Stimulated activated effector memory CD8-positive, alpha-beta T cell treated with anti-CD3 and anti-CD28 coated beads, Interleukin-12 subunit alpha, Interleukin-12 subunit beta, amount 100 ng/mL, for 72 hours (primary cell): ENCODE measurements at regions not wholly inside any gene's neighbourhood (a gene's known extent, or its start where the extent isn't known, plus 50 kb on each side); places are given as distances from the start of the nearest gene placed in this dataset.

Source experiments
- ATAC-seq: fragments of 150-1000 bp; cut with Tn5 transposase; 2 replicates; pipeline ENCODE4 v1.10.0; 2021
- DNase-seq, 2 donors: peaks; one replicate each; pipeline ENCODE4 v3.0.0; 2021 to 2022; ENCODE audit warnings: low spot score in 2 of 2
- H3K27ac Mint-ChIP-seq: one replicate; pipeline ENCODE4 v1.8.0; 2022; ENCODE audit warnings: mild to moderate bottlenecking, mixed read lengths
- H3K36me3 Mint-ChIP-seq: one replicate; pipeline ENCODE4 v1.8.0; 2022; ENCODE audit warnings: mild to moderate bottlenecking, mixed read lengths
- H3K4me1 Mint-ChIP-seq: one replicate; pipeline ENCODE4 v1.8.0; 2022; ENCODE audit warnings: mixed read lengths
- H3K4me3 Mint-ChIP-seq: one replicate; pipeline ENCODE4 v1.8.0; 2022; ENCODE audit warnings: mild to moderate bottlenecking, mixed read lengths
- H3K9me3 Mint-ChIP-seq: one replicate; pipeline ENCODE4 v1.8.0; 2022; ENCODE audit warnings: mixed read lengths

- DNase-seq (no peak), ATAC-seq (no peak)
- Mint-ChIP-seq H3K9me3 (no peaks in the 10 kb centered on the region), H3K36me3 (no peaks in the 10 kb centered on the region), H3K27ac (no peak overlapping the region), H3K4me3 (no peak overlapping the region), H3K4me1 (no peaks in the 10 kb centered on the region)
Observed at GRCh38 chr2:5980450-5981190, 288.4 kb downstream of the SOX11 start.

GRCh38 chr2:5982193-5982902 is 290.2 kb downstream of the SOX11 start:
- Mint-ChIP-seq H3K9me3 (peaks cover 3% of the 10 kb centered on the region), H3K4me1 (no peaks in the 10 kb centered on the region), H3K4me3 (no peak overlapping the region), H3K27ac (no peak overlapping the region), H3K36me3 (no peaks in the 10 kb centered on the region)
- DNase-seq (no peak), ATAC-seq (no peak)

- no peaks in the 10 kb centered on the region for H3K36me3 Mint-ChIP-seq
- DNase-seq (no peak), ATAC-seq (no peak)
- no peak overlapping the region for H3K4me3 Mint-ChIP-seq
- peaks cover 3% of the 10 kb centered on the region for H3K9me3 Mint-ChIP-seq
- no peaks in the 10 kb centered on the region for H3K4me1 Mint-ChIP-seq
- no peak overlapping the region for H3K27ac Mint-ChIP-seq
Observed at GRCh38 chr2:5982903-5983265, 290.7 kb downstream of the SOX11 start.

GRCh38 chr2:5983511-5984272 is 291.5 kb downstream of the SOX11 start:
- H3K36me3 Mint-ChIP-seq = no peaks in the 10 kb centered on the region

GRCh38 chr2:5984273-5984655 is 292.1 kb downstream of the SOX11 start:
- Mint-ChIP-seq H3K27ac (no peak overlapping the region), H3K4me3 (no peak overlapping the region), H3K9me3 (peaks cover 3% of the 10 kb centered on the region), H3K36me3 (no peaks in the 10 kb centered on the region), H3K4me1 (no peaks in the 10 kb centered on the region)
- ATAC-seq (no peak), DNase-seq (no peak)

More at GRCh38 chr2:5983511-5984272, 291.5 kb downstream of the SOX11 start:
- H3K4me3 Mint-ChIP-seq = no peak overlapping the region
- H3K27ac Mint-ChIP-seq = no peak overlapping the region
- no peak for DNase-seq
- ATAC-seq = no peak
- H3K9me3 Mint-ChIP-seq = peaks cover 3% of the 10 kb centered on the region
- H3K4me1 Mint-ChIP-seq = no peaks in the 10 kb centered on the region

- Mint-ChIP-seq H3K4me3 (no peak overlapping the region), H3K4me1 (no peaks in the 10 kb centered on the region), H3K27ac (no peak overlapping the region), H3K9me3 (peaks cover 3% of the 10 kb centered on the region), H3K36me3 (no peaks in the 10 kb centered on the region)
- no peak for ATAC-seq
- DNase-seq = no peak
Observed at GRCh38 chr2:5984946-5985345, 292.8 kb downstream of the SOX11 start.

- H3K27ac Mint-ChIP-seq = no peak overlapping the region
- DNase-seq (no peak), ATAC-seq (no peak)
- peaks cover 3% of the 10 kb centered on the region for H3K9me3 Mint-ChIP-seq
- H3K36me3 Mint-ChIP-seq = no peaks in the 10 kb centered on the region
- H3K4me3 Mint-ChIP-seq = no peak overlapping the region
- no peaks in the 10 kb centered on the region for H3K4me1 Mint-ChIP-seq
Observed at GRCh38 chr2:5985536-5986385, 293.6 kb downstream of the SOX11 start.

GRCh38 chr2:5986801-5987787 is 294.9 kb downstream of the SOX11 start:
- Mint-ChIP-seq H3K36me3 (no peaks in the 10 kb centered on the region), H3K4me1 (no peaks in the 10 kb centered on the region)

GRCh38 chr2:5988120-5988519 is 295.9 kb downstream of the SOX11 start:
- H3K9me3 Mint-ChIP-seq = peaks cover 3% of the 10 kb centered on the region
- no peak for DNase-seq
- no peak for ATAC-seq

More at GRCh38 chr2:5986801-5987787, 294.9 kb downstream of the SOX11 start:
- no peak for DNase-seq
- Mint-ChIP-seq H3K4me3 (no peak overlapping the region), H3K9me3 (peaks cover 3% of the 10 kb centered on the region), H3K27ac (no peak overlapping the region)
- ATAC-seq = no peak

GRCh38 chr2:5990086-5990485 is 297.9 kb downstream of the SOX11 start:
- H3K36me3 Mint-ChIP-seq = no peaks in the 10 kb centered on the region
- no peak overlapping the region for H3K27ac Mint-ChIP-seq
- no peaks in the 10 kb centered on the region for H3K4me1 Mint-ChIP-seq
- ATAC-seq (no peak), DNase-seq (no peak)
- no peak overlapping the region for H3K4me3 Mint-ChIP-seq
- H3K9me3 Mint-ChIP-seq = peaks cover 3% of the 10 kb centered on the region

More at GRCh38 chr2:5988120-5988519, 295.9 kb downstream of the SOX11 start:
- Mint-ChIP-seq H3K27ac (no peak overlapping the region), H3K36me3 (no peaks in the 10 kb centered on the region), H3K4me3 (no peak overlapping the region), H3K4me1 (no peaks in the 10 kb centered on the region)

GRCh38 chr2:5991305-5991968 is 299.3 kb downstream of the SOX11 start:
- Mint-ChIP-seq H3K27ac (no peak overlapping the region), H3K4me1 (no peaks in the 10 kb centered on the region), H3K36me3 (no peaks in the 10 kb centered on the region), H3K9me3 (peaks cover 9% of the 10 kb centered on the region), H3K4me3 (no peak overlapping the region)
- no peak for ATAC-seq
- DNase-seq = no peak

- DNase-seq (no peak), ATAC-seq (no peak)
- Mint-ChIP-seq H3K36me3 (no peaks in the 10 kb centered on the region), H3K4me3 (no peak overlapping the region), H3K27ac (no peak overlapping the region), H3K4me1 (no peaks in the 10 kb centered on the region), H3K9me3 (peaks cover 6% of the 10 kb centered on the region)
Observed at GRCh38 chr2:5995832-5996231, 303.6 kb downstream of the SOX11 start.

GRCh38 chr2:6008186-6008585 is 316.0 kb downstream of the SOX11 start:
- Mint-ChIP-seq H3K4me3 (no peak overlapping the region), H3K9me3 (peaks cover 7% of the 10 kb centered on the region), H3K4me1 (no peaks in the 10 kb centered on the region), H3K27ac (no peak overlapping the region), H3K36me3 (no peaks in the 10 kb centered on the region)
- no peak for ATAC-seq
- no peak for DNase-seq

- DNase-seq = no peak
- no peak overlapping the region for H3K4me3 Mint-ChIP-seq
Observed at GRCh38 chr2:6008726-6009125, 316.5 kb downstream of the SOX11 start.

More at GRCh38 chr2:6008726-6009125, 316.5 kb downstream of the SOX11 start:
- Mint-ChIP-seq H3K27ac (no peak overlapping the region), H3K4me1 (no peaks in the 10 kb centered on the region), H3K36me3 (no peaks in the 10 kb centered on the region), H3K9me3 (peaks cover 7% of the 10 kb centered on the region)
- ATAC-seq = no peak
